PC-3 (cell line): ENCODE measurements at regions not wholly inside any gene's neighbourhood (a gene's known extent, or its start where the extent isn't known, plus 50 kb on each side); places are given as distances from the start of the nearest gene placed in this dataset.

Experiments
- CTCF ChIP-seq: fragments of 300-600 bp; sonication (generic); conservative IDR thresholded peaks from 2 replicates; pipeline ENCODE4 v1.5.1; 2017; ENCODE audit warnings: antibody characterized with exemption, low read depth, mild to moderate bottlenecking, low read length
- EZH2 ChIP-seq: fragments of 300-600 bp; sonication (generic); IDR thresholded peaks from one replicate; pipeline ENCODE4 v1.6.1; 2017; ENCODE audit warnings: antibody characterized with exemption, mild to moderate bottlenecking, low read length; ENCODE audit not compliant: unreplicated experiment
- EZH2phosphoT487 ChIP-seq: fragments of 300-600 bp; sonication (generic); IDR thresholded peaks from 2 replicates; pipeline ENCODE4 v1.6.1; 2018; ENCODE audit warnings: mild to moderate bottlenecking, antibody characterized with exemption, low read length, borderline replicate concordance

- TF ChIP-seq CTCF = no peak
- no peak for TF ChIP-seq EZH2phosphoT487
- TF ChIP-seq EZH2 = no peak
These were observed 136.3 kb downstream of the HTR1A start for GRCh38 chr5:63825984-63826383.
